ENCODE measurements at regions not wholly inside any gene's neighbourhood (a gene's known extent, or its start where the extent isn't known, plus 50 kb on each side); places are given as distances from the start of the nearest gene placed in this dataset.
"Not testable (repeated sequence)": the region's sequence is repeated elsewhere in the genome, so short reads cannot be mapped to it uniquely, and the experiment has no call there.

DNA sequence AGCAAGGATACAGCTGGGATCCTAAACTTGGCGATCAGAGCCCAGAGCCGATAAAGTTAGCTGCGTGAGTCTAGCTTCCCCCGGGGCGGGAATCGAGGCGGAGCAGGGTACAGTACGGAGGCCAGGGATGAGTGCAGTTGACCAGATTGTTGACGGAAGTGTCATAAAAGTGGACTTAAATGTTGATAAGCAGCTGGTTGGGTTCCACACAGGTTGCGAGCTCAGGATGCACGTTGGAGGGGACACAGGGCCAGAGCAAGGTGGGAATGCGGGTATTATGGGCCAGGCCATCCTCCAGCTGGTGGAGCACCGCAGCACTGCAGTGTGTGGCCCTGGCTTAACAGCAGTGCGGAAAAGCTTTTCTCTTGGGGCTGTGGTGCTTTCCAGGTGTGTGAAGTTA is 76.0 kb upstream of the PZP start:
- TF ChIP-seq POLR2A (IDR thresholded peaks at IDR 0.05; ENCODE audit: low read length); GATA1 (IDR thresholded peaks at IDR 0.05; ENCODE audit: low read depth, low read length): not testable (repeated sequence)

All from erythroblast (primary cell).